Endothelial cell of umbilical vein (primary cell): ENCODE measurements at regions not wholly inside any gene's neighbourhood (a gene's known extent, or its start where the extent isn't known, plus 50 kb on each side); places are given as distances from the start of the nearest gene placed in this dataset.

Source experiments
- BruUV-seq: library from RNA; stranded (reverse); fragments of 400-500 nt; replicated peaks from 2 replicates; lab custom pipeline; 2021; lab: Mats Ljungman, UMichigan
- CTCF ChIA-PET: fragments of 300-600, 350-600 bp; sonication (Branson Sonifier 250); formaldehyde crosslinking; loops from one replicate; lab custom pipeline; 2021; ENCODE audit warnings: antibody characterized with exemption, inconsistent platforms; lab: Charles Lee
- POLR2A ChIA-PET: fragments of 300-600, 350-600 bp; sonication (Branson Sonifier 250); formaldehyde crosslinking; loops from one replicate; lab custom pipeline; 2021; ENCODE audit warnings: antibody characterized with exemption, inconsistent platforms; lab: Charles Lee
- DNase-seq: peaks from one replicate; pipeline ENCODE4 v3.0.0-alpha.2; 2011; ENCODE audit warnings: low read depth, low spot score
- FAIRE-seq: peaks from 2 replicates; lab custom pipeline; 2011; peaks lifted over from hg19 to GRCh38; lab: Jason Lieb, UNC
- H2AFZ ChIP-seq: 2 replicates; pipeline ENCODE4 v1.6.0; 2012; ENCODE audit warnings: low read depth, low read length, control low read depth, inconsistent platforms
- H3K27ac ChIP-seq: 2 replicates; pipeline ENCODE4 v1.5.1; 2011; ENCODE audit warnings: low read depth, mild to moderate bottlenecking, control low read depth, low read length, moderate library complexity; ENCODE audit not compliant: insufficient read depth
- H3K27me3 ChIP-seq, 2 experiments: 2 replicates each; pipeline versions ENCODE4 v1.6.0 to v1.6.1; 2011; ENCODE audit warnings: low read length in 2 of 2, mixed read lengths in 1 of 2; ENCODE audit not compliant: control insufficient read depth in 2 of 2, insufficient read depth in 2 of 2
- H3K36me3 ChIP-seq, 2 experiments: 2 replicates in 1 of 2; 3 replicates in 1 of 2; pipeline ENCODE4 v1.5.1; 2011; ENCODE audit warnings: low read length in 2 of 2, mild to moderate bottlenecking in 1 of 2, moderate library complexity in 1 of 2; ENCODE audit not compliant: control insufficient read depth in 2 of 2, insufficient read depth in 2 of 2; ENCODE audit errors: extremely low read depth in 1 of 2
- H3K4me1 ChIP-seq: 3 replicates; pipeline ENCODE4 v1.5.1; 2011; ENCODE audit warnings: mild to moderate bottlenecking, low read length; ENCODE audit not compliant: control insufficient read depth, insufficient read depth; ENCODE audit errors: extremely low read depth
- H3K4me2 ChIP-seq: 2 replicates; pipeline ENCODE4 v1.6.1; 2011; ENCODE audit warnings: low read length, control low read depth, mixed read lengths; ENCODE audit not compliant: insufficient read depth
- H3K4me3 ChIP-seq, 3 experiments: fragments of 200-600 bp in 1 of 3; sonication (generic), shearing (Covaris generic) in 1 of 3; replicated peaks in 1 of 3; 2 replicates each; pipeline ENCODE4 v1.5.1; 2011 to 2016; ENCODE audit warnings: control low read depth in 3 of 3, low read length in 3 of 3, mild to moderate bottlenecking in 2 of 3, inconsistent platforms in 1 of 3, low read depth in 1 of 3, moderate library complexity in 1 of 3; ENCODE audit not compliant: insufficient read depth in 1 of 3
- H3K79me2 ChIP-seq: 2 replicates; pipeline ENCODE4 v1.6.0; 2012; ENCODE audit warnings: low read length, inconsistent platforms; ENCODE audit not compliant: control insufficient read depth, insufficient read depth
- H3K9ac ChIP-seq: replicated peaks from 2 replicates; pipeline ENCODE3; 2011; ENCODE audit warnings: low read length, control low read depth; ENCODE audit not compliant: insufficient read depth; ENCODE audit errors: extremely low read depth
- H3K9me1 ChIP-seq: replicated peaks from 3 replicates; pipeline ENCODE4 v1.6.0; 2011; ENCODE audit warnings: mild to moderate bottlenecking, low read length; ENCODE audit not compliant: control insufficient read depth, insufficient read depth; ENCODE audit errors: extremely low read depth
- H3K9me3 ChIP-seq: replicated peaks from 2 replicates; pipeline ENCODE4 v1.5.1; 2012; ENCODE audit warnings: low read length, inconsistent platforms; ENCODE audit not compliant: control insufficient read depth, insufficient read depth
- H4K20me1 ChIP-seq: replicated peaks from 2 replicates; pipeline ENCODE3; 2011; ENCODE audit warnings: mild to moderate bottlenecking, low read length; ENCODE audit not compliant: control insufficient read depth, insufficient read depth; ENCODE audit errors: extremely low read depth
- CTCF ChIP-seq, 2 donors: IDR thresholded peaks; 1 replicate in 1 of 2; 2 replicates in 1 of 2; pipeline ENCODE4 v1.5.1; 2011; ENCODE audit warnings: low read length in 2 of 2, mild to moderate bottlenecking in 2 of 2, moderate library complexity in 2 of 2, control low read depth in 1 of 2, inconsistent platforms in 1 of 2, low read depth in 1 of 2; ENCODE audit not compliant: insufficient read depth in 1 of 2; ENCODE audit errors: extremely low read depth in 1 of 2
- EZH2 ChIP-seq: IDR thresholded peaks from 2 replicates; pipeline ENCODE4 v1.6.1; 2012; ENCODE audit warnings: borderline replicate concordance, low read depth, mild to moderate bottlenecking, moderate library complexity, low read length, inconsistent platforms; ENCODE audit not compliant: severe bottlenecking
- FOS ChIP-seq: IDR thresholded peaks from 2 replicates; pipeline ENCODE4 v1.6.1; 2011; ENCODE audit warnings: mild to moderate bottlenecking, low read length, moderate library complexity, borderline replicate concordance; ENCODE audit not compliant: insufficient read depth
- GATA2 ChIP-seq: IDR thresholded peaks from 2 replicates; pipeline ENCODE4 v1.7.0; 2011; ENCODE audit warnings: low read depth, mild to moderate bottlenecking, moderate library complexity, mixed read lengths, low read length; ENCODE audit not compliant: insufficient read length, insufficient read depth
- JUN ChIP-seq: IDR thresholded peaks from 2 replicates; pipeline ENCODE4 v1.6.1; 2011; ENCODE audit warnings: borderline replicate concordance, low read depth; ENCODE audit not compliant: insufficient read length, insufficient read depth
- MAX ChIP-seq: IDR thresholded peaks from 2 replicates; pipeline ENCODE4 v1.6.1; 2011; ENCODE audit not compliant: insufficient read depth, insufficient read length
- MYC ChIP-seq: IDR thresholded peaks from one replicate; pipeline ENCODE4 v1.6.1; 2011; ENCODE audit warnings: mild to moderate bottlenecking, low read depth, low read length
- POLR2A ChIP-seq: IDR thresholded peaks from 2 replicates; pipeline ENCODE4 v1.6.1; 2012; ENCODE audit warnings: low read depth, mild to moderate bottlenecking, control low read depth, low read length
- POLR2AphosphoS5 ChIP-seq: IDR thresholded peaks from 2 replicates; pipeline ENCODE4 v1.6.1; 2012; ENCODE audit warnings: low read depth, mild to moderate bottlenecking, control low read depth, low read length, moderate library complexity; ENCODE audit not compliant: insufficient read depth
- dilution Hi-C: fragments of 300-500 bp; cut with MboI; formaldehyde crosslinking; loops from one replicate; pipeline ENCODE4 v1.15.0; 2019; ENCODE audit warnings: low sequenced_read_pairs; ENCODE audit not compliant: extremely low pct_ligation_motif_present
- intact Hi-C: fragments of 100-400 bp; cut with micrococcal nuclease; formaldehyde crosslinking; loops from one replicate; pipeline ENCODE4 v1.10.0; 2022

- H4K20me1 ChIP-seq = no peaks in the 10 kb centered on the region
- FAIRE-seq = no peak
- peaks cover 96% of the 10 kb centered on the region for H3K79me2 ChIP-seq
- H3K27me3 ChIP-seq = no peaks in the 10 kb centered on the region
- ChIA-PET POLR2A (interaction anchor here (0.9 kb wide), 1 partner anchor 13 kb away, joined by 3 read pairs; no protein-coding TSS in a partner anchor), CTCF (interaction anchor here (1.2 to 2.0 kb wide), 3 partner anchors 10 to 154 kb away, joined by 3 to 7 read pairs (median 4); no protein-coding TSS in a partner anchor)
- H3K9me3 ChIP-seq = no peaks in the 10 kb centered on the region
- H2AFZ ChIP-seq = no peak overlapping the region
- DNase-seq = peak; percentile 23
- intact Hi-C loops = no loop called here
- H3K36me3 ChIP-seq = no peaks in the 10 kb centered on the region
- H3K9ac ChIP-seq = no peak overlapping the region
- H3K4me3 ChIP-seq = peak overlapping the region in 1 of 3 experiments; percentile 3
- no TSS peak for BruUV-seq
- peak overlapping the region; percentile 99 for H3K4me2 ChIP-seq
- H3K4me1 ChIP-seq = peaks cover 63% of the 10 kb centered on the region
- H3K9me1 ChIP-seq = no peaks in the 10 kb centered on the region
- dilution Hi-C loops = no loop called here
- peak overlapping the region; percentile 4 for H3K27ac ChIP-seq
- TF ChIP-seq POLR2A (no peak), FOS (peak; percentile 7)
These were observed 59.3 kb upstream of the BLID start for GRCh38 chr11:122175306-122175705.

GRCh38 chr11:122173587-122173986 is 57.6 kb upstream of the BLID start:
- TF ChIP-seq JUN (no peak), CTCF (IDR thresholded peaks at IDR 0.05; ENCODE audit: extremely low read depth in 1 of 2, insufficient read depth in 1 of 2, low read depth in 1 of 2, low read length in 2 of 2) (no peak), POLR2AphosphoS5 (no peak), FOS (no peak), MYC (no peak), GATA2 (no peak), POLR2A (no peak), EZH2 (no peak), MAX (no peak)
- Histone ChIP-seq H3K4me1 (peaks cover 64% of the 10 kb centered on the region), H4K20me1 (no peaks in the 10 kb centered on the region), H3K4me2 (peak overlapping the region; percentile 6), H3K27ac (no peak overlapping the region), H3K27me3 (no peaks in the 10 kb centered on the region), H3K36me3 (no peaks in the 10 kb centered on the region), H3K79me2 (peaks cover 98% of the 10 kb centered on the region), H3K4me3 (no peak overlapping the region), H3K9me1 (no peaks in the 10 kb centered on the region), H2AFZ (no peak overlapping the region), H3K9me3 (no peaks in the 10 kb centered on the region), H3K9ac (no peak overlapping the region)
- FAIRE-seq = no peak
- DNase-seq = no peak
- dilution Hi-C loops (no loop called here), intact Hi-C loops (no loop called here)
- no TSS peak for BruUV-seq
- ChIA-PET CTCF (interaction anchor here (1.5 to 2.0 kb wide), 2 partner anchors 30 to 65 kb away, joined by 7 to 10 read pairs; no protein-coding TSS in a partner anchor), POLR2A (no interaction called here)
